ENCODE measurements at regions not wholly inside any gene's neighbourhood (a gene's known extent, or its start where the extent isn't known, plus 50 kb on each side); places are given as distances from the start of the nearest gene placed in this dataset.

DNA sequence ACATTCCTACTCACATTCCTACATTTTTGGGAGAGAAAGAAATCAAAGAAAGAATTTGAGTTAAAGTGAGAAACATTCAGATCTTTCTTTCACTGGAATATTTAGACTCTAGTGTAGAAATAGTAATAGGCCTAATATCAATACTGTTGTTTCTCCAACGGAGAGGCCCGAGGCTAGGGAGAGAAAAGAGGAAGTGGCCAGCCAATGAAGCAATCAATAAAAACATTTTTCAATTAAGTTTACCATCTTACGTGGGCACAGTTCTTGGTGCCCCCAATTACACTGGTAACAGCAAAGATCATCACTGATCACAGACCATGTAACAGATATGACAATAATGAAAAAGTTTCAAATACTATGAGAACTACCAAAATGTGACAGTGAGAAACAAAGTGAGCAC, 281.4 kb downstream of the GPM6A start:
- TF ChIP-seq, protein P1, sequence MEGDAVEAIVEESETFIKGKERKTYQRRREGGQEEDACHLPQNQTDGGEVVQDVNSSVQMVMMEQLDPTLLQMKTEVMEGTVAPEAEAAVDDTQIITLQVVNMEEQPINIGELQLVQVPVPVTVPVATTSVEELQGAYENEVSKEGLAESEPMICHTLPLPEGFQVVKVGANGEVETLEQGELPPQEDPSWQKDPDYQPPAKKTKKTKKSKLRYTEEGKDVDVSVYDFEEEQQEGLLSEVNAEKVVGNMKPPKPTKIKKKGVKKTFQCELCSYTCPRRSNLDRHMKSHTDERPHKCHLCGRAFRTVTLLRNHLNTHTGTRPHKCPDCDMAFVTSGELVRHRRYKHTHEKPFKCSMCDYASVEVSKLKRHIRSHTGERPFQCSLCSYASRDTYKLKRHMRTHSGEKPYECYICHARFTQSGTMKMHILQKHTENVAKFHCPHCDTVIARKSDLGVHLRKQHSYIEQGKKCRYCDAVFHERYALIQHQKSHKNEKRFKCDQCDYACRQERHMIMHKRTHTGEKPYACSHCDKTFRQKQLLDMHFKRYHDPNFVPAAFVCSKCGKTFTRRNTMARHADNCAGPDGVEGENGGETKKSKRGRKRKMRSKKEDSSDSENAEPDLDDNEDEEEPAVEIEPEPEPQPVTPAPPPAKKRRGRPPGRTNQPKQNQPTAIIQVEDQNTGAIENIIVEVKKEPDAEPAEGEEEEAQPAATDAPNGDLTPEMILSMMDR (IDR thresholded peaks at IDR 0.05) = no peak
- TF ChIP-seq POLR2A (IDR thresholded peaks at IDR 0.05; ENCODE audit: low read length) (no peak), BHLHE40 (IDR thresholded peaks at IDR 0.05; ENCODE audit: low read depth, low read length) (no peak), FOSL2 (IDR thresholded peaks at IDR 0.05) (no peak), FOSL2 (CRISPR knock-in tag; IDR thresholded peaks at IDR 0.05) (no peak)
- TF ChIP-seq, protein P2, sequence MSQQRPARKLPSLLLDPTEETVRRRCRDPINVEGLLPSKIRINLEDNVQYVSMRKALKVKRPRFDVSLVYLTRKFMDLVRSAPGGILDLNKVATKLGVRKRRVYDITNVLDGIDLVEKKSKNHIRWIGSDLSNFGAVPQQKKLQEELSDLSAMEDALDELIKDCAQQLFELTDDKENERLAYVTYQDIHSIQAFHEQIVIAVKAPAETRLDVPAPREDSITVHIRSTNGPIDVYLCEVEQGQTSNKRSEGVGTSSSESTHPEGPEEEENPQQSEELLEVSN (IDR thresholded peaks at IDR 0.05; ENCODE audit: borderline replicate concordance, low read depth) = no peak
